Chondrocyte (in vitro differentiated cells): ENCODE measurements at regions not wholly inside any gene's neighbourhood (a gene's known extent, or its start where the extent isn't known, plus 50 kb on each side); places are given as distances from the start of the nearest gene placed in this dataset.

Experiments
- DNase-seq: peaks from one replicate; pipeline ENCODE4 v3.0.0; 2021; ENCODE audit warnings: mixed read lengths, low spot score
- H3K27ac Mint-ChIP-seq: one replicate; pipeline ENCODE4 v1.8.0; 2021; ENCODE audit warnings: mild to moderate bottlenecking, moderate library complexity, mixed read lengths; ENCODE audit not compliant: unreplicated experiment
- H3K27me3 Mint-ChIP-seq: 2 replicates; pipeline ENCODE4 v1.8.0; 2021; ENCODE audit warnings: low read depth, mixed read lengths
- H3K36me3 Mint-ChIP-seq: 2 replicates; pipeline ENCODE4 v1.8.0; 2021; ENCODE audit warnings: low read depth, mixed read lengths
- H3K4me1 Mint-ChIP-seq: 2 replicates; pipeline ENCODE4 v1.8.0; 2021; ENCODE audit warnings: low read depth, mild to moderate bottlenecking, mixed read lengths
- H3K4me3 Mint-ChIP-seq: one replicate; pipeline ENCODE4 v1.8.0; 2021; ENCODE audit warnings: mild to moderate bottlenecking, moderate library complexity, mixed read lengths; ENCODE audit not compliant: unreplicated experiment
- H3K9me3 Mint-ChIP-seq: 2 replicates; pipeline ENCODE4 v1.8.0; 2021; ENCODE audit warnings: low read depth, mixed read lengths
- TF ChIP-seq, protein P1 (sequence below): fragments of 200-600 bp; sonication (generic); IDR thresholded peaks from 2 replicates; pipeline ENCODE4 v1.5.0; 2021; ENCODE audit warnings: antibody characterized with exemption, mild to moderate bottlenecking, moderate library complexity

DNA sequence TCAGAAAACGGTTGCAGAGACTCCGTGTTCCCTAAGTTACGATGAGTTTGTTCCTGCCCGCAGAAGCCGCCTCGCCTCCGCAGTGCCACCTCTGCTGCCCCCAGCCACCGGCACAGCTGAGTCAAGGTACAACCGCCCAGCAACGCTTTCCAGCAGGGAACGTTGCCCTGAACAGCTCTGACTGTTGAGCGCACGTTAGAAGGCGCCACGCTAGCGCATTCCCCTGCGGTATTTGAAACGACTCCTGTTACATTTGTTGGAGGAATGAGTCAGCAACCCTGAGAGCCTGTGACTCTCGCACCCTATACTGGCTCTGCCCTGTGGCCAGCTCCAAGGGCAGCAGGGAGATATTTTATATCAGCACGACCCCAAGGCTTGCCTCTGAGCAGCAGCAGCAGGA is 302.8 kb downstream of the TEX29 start:
- no peaks in the 10 kb centered on the region for H3K36me3 Mint-ChIP-seq
- no peaks in the 10 kb centered on the region for H3K9me3 Mint-ChIP-seq
- peaks cover 6% of the 10 kb centered on the region for H3K27me3 Mint-ChIP-seq
- H3K4me3 Mint-ChIP-seq: no peak overlapping the region
- no peak overlapping the region for H3K27ac Mint-ChIP-seq
- no peak for DNase-seq
- TF ChIP-seq, protein P1, sequence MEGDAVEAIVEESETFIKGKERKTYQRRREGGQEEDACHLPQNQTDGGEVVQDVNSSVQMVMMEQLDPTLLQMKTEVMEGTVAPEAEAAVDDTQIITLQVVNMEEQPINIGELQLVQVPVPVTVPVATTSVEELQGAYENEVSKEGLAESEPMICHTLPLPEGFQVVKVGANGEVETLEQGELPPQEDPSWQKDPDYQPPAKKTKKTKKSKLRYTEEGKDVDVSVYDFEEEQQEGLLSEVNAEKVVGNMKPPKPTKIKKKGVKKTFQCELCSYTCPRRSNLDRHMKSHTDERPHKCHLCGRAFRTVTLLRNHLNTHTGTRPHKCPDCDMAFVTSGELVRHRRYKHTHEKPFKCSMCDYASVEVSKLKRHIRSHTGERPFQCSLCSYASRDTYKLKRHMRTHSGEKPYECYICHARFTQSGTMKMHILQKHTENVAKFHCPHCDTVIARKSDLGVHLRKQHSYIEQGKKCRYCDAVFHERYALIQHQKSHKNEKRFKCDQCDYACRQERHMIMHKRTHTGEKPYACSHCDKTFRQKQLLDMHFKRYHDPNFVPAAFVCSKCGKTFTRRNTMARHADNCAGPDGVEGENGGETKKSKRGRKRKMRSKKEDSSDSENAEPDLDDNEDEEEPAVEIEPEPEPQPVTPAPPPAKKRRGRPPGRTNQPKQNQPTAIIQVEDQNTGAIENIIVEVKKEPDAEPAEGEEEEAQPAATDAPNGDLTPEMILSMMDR: no peak
- H3K4me1 Mint-ChIP-seq: no peaks in the 10 kb centered on the region

GRCh38 chr13:111623743-111624505 is 303.5 kb downstream of the TEX29 start:
- Mint-ChIP-seq H3K9me3 (no peaks in the 10 kb centered on the region), H3K4me3 (no peak overlapping the region), H3K27me3 (peaks cover 2% of the 10 kb centered on the region), H3K4me1 (no peaks in the 10 kb centered on the region), H3K27ac (no peak overlapping the region), H3K36me3 (no peaks in the 10 kb centered on the region)
- DNase-seq: no peak
- TF ChIP-seq, protein P1: no peak

GRCh38 chr13:111625526-111626315 is 305.3 kb downstream of the TEX29 start:
- H3K36me3 Mint-ChIP-seq: no peaks in the 10 kb centered on the region
- TF ChIP-seq, protein P1: no peak
- H3K9me3 Mint-ChIP-seq: no peaks in the 10 kb centered on the region
- H3K4me1 Mint-ChIP-seq: no peaks in the 10 kb centered on the region
- no peak overlapping the region for H3K27ac Mint-ChIP-seq
- DNase-seq: no peak
- H3K27me3 Mint-ChIP-seq: no peaks in the 10 kb centered on the region
- no peak overlapping the region for H3K4me3 Mint-ChIP-seq

DNA sequence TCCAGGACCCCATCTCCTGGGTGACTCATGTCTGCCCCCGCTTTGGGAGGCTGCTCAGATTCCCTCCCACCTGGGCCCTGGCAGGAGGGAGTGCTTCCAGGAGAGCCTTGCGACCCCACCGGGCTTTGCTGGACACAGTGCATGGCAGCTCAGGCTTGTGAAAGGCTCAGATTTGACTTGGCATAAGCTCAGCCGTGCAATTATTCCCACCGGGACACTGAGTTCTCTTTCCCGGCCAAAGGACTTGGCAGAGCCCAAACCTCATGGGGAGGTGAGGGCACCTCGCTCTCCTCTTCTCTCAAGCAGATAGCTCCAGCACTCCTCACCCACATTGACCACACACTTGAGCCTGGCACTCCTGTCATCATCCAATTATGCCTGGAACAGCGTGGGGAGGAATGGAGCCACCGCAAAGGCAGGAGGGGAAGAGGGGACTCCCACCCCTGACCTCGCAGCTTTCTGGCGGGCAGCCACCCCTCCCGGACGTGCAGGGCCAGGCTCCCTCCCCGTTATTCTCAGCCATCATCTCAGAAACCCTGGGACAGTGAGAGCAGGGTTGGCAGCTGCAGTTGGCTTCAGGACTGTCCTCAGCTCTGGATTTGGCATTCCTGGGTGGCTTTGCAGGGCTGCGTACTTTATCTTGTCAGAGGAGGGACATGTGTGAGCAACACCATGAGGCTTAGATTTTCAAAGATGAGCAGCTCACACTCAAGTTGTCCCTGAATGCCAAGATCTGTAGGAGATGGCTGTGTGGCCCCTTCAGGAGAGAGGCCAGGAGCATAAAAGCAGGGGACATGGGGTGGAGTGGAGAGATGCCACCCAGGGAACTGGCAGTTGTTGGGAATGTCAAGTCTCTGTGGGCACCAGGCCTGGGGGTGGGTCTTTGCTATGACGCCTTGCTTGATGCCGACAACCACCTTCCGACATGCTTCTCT is 306.2 kb downstream of the TEX29 start:
- no peak overlapping the region for H3K4me3 Mint-ChIP-seq
- no peak for DNase-seq
- H3K9me3 Mint-ChIP-seq: no peaks in the 10 kb centered on the region
- H3K4me1 Mint-ChIP-seq: no peaks in the 10 kb centered on the region
- TF ChIP-seq, protein P1: no peak
- no peaks in the 10 kb centered on the region for H3K36me3 Mint-ChIP-seq
- no peak overlapping the region for H3K27ac Mint-ChIP-seq
- H3K27me3 Mint-ChIP-seq: no peaks in the 10 kb centered on the region

- no peaks in the 10 kb centered on the region for H3K27me3 Mint-ChIP-seq
- no peak overlapping the region for H3K4me3 Mint-ChIP-seq
- H3K9me3 Mint-ChIP-seq: no peaks in the 10 kb centered on the region
- H3K4me1 Mint-ChIP-seq: no peaks in the 10 kb centered on the region
- no peak for DNase-seq
- TF ChIP-seq, protein P1: no peak
- no peaks in the 10 kb centered on the region for H3K36me3 Mint-ChIP-seq
- H3K27ac Mint-ChIP-seq: no peak overlapping the region
Measured at GRCh38 chr13:111627596-111627995, 307.2 kb downstream of the TEX29 start.
